ENCODE measurements at regions not wholly inside any gene's neighbourhood (a gene's known extent, or its start where the extent isn't known, plus 50 kb on each side); places are given as distances from the start of the nearest gene placed in this dataset.
A peak's percentile ranks its signal among the peaks of the same experiment; 100 is the strongest.

GRCh38 chr5:42953041-42953440, 87.1 kb downstream of the ANXA2R start:
- DNase-seq (ENCODE audit: low read depth), result no peak
- H3K4me3 ChIP-seq (ENCODE audit: low read depth, low read length), result no peak overlapping the region
- TF ChIP-seq CTCF (conservative IDR thresholded peaks at IDR 0.05; ENCODE audit: low read depth, low read length), result no peak

- DNase-seq (ENCODE audit: low read depth), result no peak
- no peak for TF ChIP-seq CTCF (conservative IDR thresholded peaks at IDR 0.05; ENCODE audit: low read depth, low read length)
- no peak overlapping the region for H3K4me3 ChIP-seq (ENCODE audit: low read depth, low read length)
These were observed 87.5 kb downstream of the ANXA2R start for GRCh38 chr5:42952578-42952974.

- no peak for DNase-seq (ENCODE audit: low read depth)
- TF ChIP-seq CTCF (conservative IDR thresholded peaks at IDR 0.05; ENCODE audit: low read depth, low read length), result no peak
- peak overlapping the region; percentile 56 for H3K4me3 ChIP-seq (ENCODE audit: low read depth, low read length)
These were observed 88.8 kb downstream of the ANXA2R start for GRCh38 chr5:42951293-42951840.

- no peak for TF ChIP-seq CTCF (conservative IDR thresholded peaks at IDR 0.05; ENCODE audit: low read depth, low read length)
- peak overlapping the region; percentile 56 for H3K4me3 ChIP-seq (ENCODE audit: low read depth, low read length)
- peak; percentile 98 for DNase-seq (ENCODE audit: low read depth)
These were observed 89.4 kb downstream of the ANXA2R start for GRCh38 chr5:42950456-42951292.

- peak overlapping the region; percentile 30 for H3K4me3 ChIP-seq (ENCODE audit: low read depth, low read length)
- DNase-seq (ENCODE audit: low read depth), result no peak
- no peak for TF ChIP-seq CTCF (conservative IDR thresholded peaks at IDR 0.05; ENCODE audit: low read depth, low read length)
These were observed 90.0 kb downstream of the ANXA2R start for GRCh38 chr5:42950116-42950455.

GRCh38 chr5:42949348-42950115, 90.6 kb downstream of the ANXA2R start:
- no peak for DNase-seq (ENCODE audit: low read depth)
- TF ChIP-seq CTCF (conservative IDR thresholded peaks at IDR 0.05; ENCODE audit: low read depth, low read length), result peak; percentile 43
- H3K4me3 ChIP-seq (ENCODE audit: low read depth, low read length), result peak overlapping the region; percentile 21

All from epithelial cell of proximal tubule (primary cell).